ENCODE measurements at regions not wholly inside any gene's neighbourhood (a gene's known extent, or its start where the extent isn't known, plus 50 kb on each side); places are given as distances from the start of the nearest gene placed in this dataset.

DNA sequence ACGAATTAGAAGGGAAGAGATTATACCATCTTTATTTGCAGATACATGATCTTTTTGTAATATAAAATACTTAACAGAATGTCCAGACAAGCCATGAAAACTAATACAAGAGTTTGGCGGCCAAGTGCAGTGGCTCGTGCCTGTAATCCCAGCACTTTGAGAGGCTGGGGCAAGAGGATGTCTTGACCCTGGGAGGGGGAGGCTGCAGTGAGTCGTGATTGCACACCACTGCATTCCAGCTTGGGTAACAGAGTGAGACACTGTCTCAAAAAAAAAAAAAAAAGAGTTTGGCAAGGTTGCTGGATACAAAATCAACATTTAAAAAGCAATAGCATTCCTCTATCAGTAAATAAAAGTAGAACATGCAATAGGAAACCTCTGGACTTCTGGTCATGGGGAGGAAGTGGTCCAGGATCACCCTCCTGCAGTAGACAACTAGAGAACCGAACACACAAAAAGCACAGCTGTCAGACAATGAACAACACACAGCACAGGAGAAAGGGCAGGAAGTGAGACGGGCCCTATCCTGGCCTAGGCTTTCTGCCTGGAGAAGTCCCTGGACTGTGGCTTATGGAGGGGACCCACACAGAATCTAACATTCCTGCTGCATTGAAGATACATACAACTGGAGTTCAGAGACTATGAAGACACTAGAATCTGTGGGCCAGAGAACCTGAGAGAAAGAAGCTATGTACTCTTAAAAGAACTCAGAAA lies 118.9 kb upstream of the ARL4C start:
- TF ChIP-seq, protein P1, sequence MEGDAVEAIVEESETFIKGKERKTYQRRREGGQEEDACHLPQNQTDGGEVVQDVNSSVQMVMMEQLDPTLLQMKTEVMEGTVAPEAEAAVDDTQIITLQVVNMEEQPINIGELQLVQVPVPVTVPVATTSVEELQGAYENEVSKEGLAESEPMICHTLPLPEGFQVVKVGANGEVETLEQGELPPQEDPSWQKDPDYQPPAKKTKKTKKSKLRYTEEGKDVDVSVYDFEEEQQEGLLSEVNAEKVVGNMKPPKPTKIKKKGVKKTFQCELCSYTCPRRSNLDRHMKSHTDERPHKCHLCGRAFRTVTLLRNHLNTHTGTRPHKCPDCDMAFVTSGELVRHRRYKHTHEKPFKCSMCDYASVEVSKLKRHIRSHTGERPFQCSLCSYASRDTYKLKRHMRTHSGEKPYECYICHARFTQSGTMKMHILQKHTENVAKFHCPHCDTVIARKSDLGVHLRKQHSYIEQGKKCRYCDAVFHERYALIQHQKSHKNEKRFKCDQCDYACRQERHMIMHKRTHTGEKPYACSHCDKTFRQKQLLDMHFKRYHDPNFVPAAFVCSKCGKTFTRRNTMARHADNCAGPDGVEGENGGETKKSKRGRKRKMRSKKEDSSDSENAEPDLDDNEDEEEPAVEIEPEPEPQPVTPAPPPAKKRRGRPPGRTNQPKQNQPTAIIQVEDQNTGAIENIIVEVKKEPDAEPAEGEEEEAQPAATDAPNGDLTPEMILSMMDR (IDR thresholded peaks at IDR 0.05) = no peak
- no peak for TF ChIP-seq POLR2A (IDR thresholded peaks at IDR 0.05)
